Psoas muscle (tissue), 7 donors: ENCODE measurements at regions not wholly inside any gene's neighbourhood (a gene's known extent, or its start where the extent isn't known, plus 50 kb on each side); places are given as distances from the start of the nearest gene placed in this dataset.

ENCODE experiments used
- ATAC-seq, 4 donors: fragments of 200-7000 bp; cut with Tn5 transposase; one replicate each; pipeline ENCODE4 v1.9.1; 2020; ENCODE audit warnings: moderate library complexity in 3 of 4, mild to moderate bottlenecking in 2 of 4
- DNase-seq, 2 donors: peaks; one replicate each; pipeline ENCODE4 v3.0.0-alpha.2; 2020
- H3K27ac ChIP-seq: fragments of 200-600 bp; one replicate; pipeline ENCODE4 v1.8.0; 2022
- H3K27me3 ChIP-seq, 3 donors: fragments of 200-600 bp in 1 of 3; one replicate each; pipeline versions ENCODE4 v1.6.1 to v1.8.0; 2013 to 2022; ENCODE audit warnings: low read length in 2 of 3, mild to moderate bottlenecking in 2 of 3, moderate library complexity in 1 of 3; ENCODE audit not compliant: insufficient read depth in 3 of 3
- H3K36me3 ChIP-seq, 2 donors: fragments of 200-600 bp in 1 of 2; one replicate each; pipeline versions ENCODE4 v1.6.1 to v1.8.0; 2013 to 2022; ENCODE audit warnings: low read depth in 1 of 2, mild to moderate bottlenecking in 1 of 2, moderate library complexity in 1 of 2; ENCODE audit not compliant: insufficient read depth in 1 of 2
- H3K4me1 ChIP-seq: fragments of 200-600 bp; one replicate; pipeline ENCODE4 v1.8.0; 2022
- H3K4me3 ChIP-seq: fragments of 200-600 bp; one replicate; pipeline ENCODE4 v1.8.0; 2022; ENCODE audit warnings: mild to moderate bottlenecking
- H3K9me3 ChIP-seq: fragments of 200-600 bp; one replicate; pipeline ENCODE4 v1.8.0; 2022
- CTCF ChIP-seq: fragments of 200-600 bp; IDR thresholded peaks from one replicate; pipeline ENCODE4 v1.8.0; 2022; ENCODE audit warnings: antibody characterized with exemption
- WGBS, 3 donors: extraction: QIAGEN DNeasy Blood & Tissue Kit; methylation state at CpG; one replicate each; pipeline versions ENCODE4 v1.1.6 to v1.1.7; 2013; 5-methylcytosine and 5-hydroxymethylcytosine counted together
- intact Hi-C, 2 donors: fragments of 100-400 bp; cut with DNase I; formaldehyde crosslinking; loops; one replicate each; pipeline versions ENCODE4 v1.11.0 to v1.14.2; 2022
- donor health status: healthy with polysubstance abuse.
- donor health status: DM: no; HTN: no; CAD: no; lungs with moderate emphysema.
- donor health status: Bipolar disorder and iron deficiency.
- donor health status: healthy.
- donor health status: DM: yes; HTN: yes; CAD: no.
- donor health status: DM: no; HTN: no; CAD: no.
- donor health status: DM: yes; HTN: yes; CAD: no.

GRCh38 chr1:73359001-73359400 lies 839.0 kb downstream of the LRRIQ3 start:
- no peaks in the 10 kb centered on the region for H3K4me1 ChIP-seq
- no peaks in the 10 kb centered on the region for H3K9me3 ChIP-seq
- DNase-seq, result no peak
- 72 to 87% (median 72%) methylated on average over 3 of the region's 3 CpGs for WGBS, 3 donors
- intact Hi-C loops, result no loop called here
- ATAC-seq, result no peak
- no peak overlapping the region for H3K27ac ChIP-seq
- no peak for TF ChIP-seq CTCF
- no peaks in the 10 kb centered on the region for H3K36me3 ChIP-seq
- H3K27me3 ChIP-seq, result no peaks in the 10 kb centered on the region
- H3K4me3 ChIP-seq, result no peak overlapping the region

- Histone ChIP-seq H3K27me3 (no peaks in the 10 kb centered on the region), H3K4me3 (no peak overlapping the region), H3K27ac (no peak overlapping the region), H3K9me3 (no peaks in the 10 kb centered on the region), H3K36me3 (no peaks in the 10 kb centered on the region), H3K4me1 (no peaks in the 10 kb centered on the region)
- 38 to 67% (median 40%) methylated on average over 1 of the region's 1 CpG for WGBS, 3 donors
- DNase-seq (no peak), ATAC-seq (no peak)
- intact Hi-C loops, result no loop called here
- TF ChIP-seq CTCF, result no peak
Measured at GRCh38 chr1:73356485-73356884, 841.5 kb downstream of the LRRIQ3 start.

GRCh38 chr1:73343947-73344346 lies 854.0 kb downstream of the LRRIQ3 start:
- 78 to 90% (median 86%) methylated on average over 3 of the region's 3 CpGs for WGBS, 3 donors
- Histone ChIP-seq H3K4me3 (no peak overlapping the region), H3K27me3 (no peaks in the 10 kb centered on the region), H3K27ac (no peak overlapping the region), H3K36me3 (no peaks in the 10 kb centered on the region), H3K9me3 (no peaks in the 10 kb centered on the region), H3K4me1 (no peaks in the 10 kb centered on the region)
- DNase-seq (no peak), ATAC-seq (no peak)
- intact Hi-C loops, result no loop called here
- no peak for TF ChIP-seq CTCF

- intact Hi-C loops, result no loop called here
- no peak for TF ChIP-seq CTCF
- Histone ChIP-seq H3K4me3 (no peak overlapping the region), H3K27ac (no peak overlapping the region), H3K27me3 (no peaks in the 10 kb centered on the region), H3K36me3 (no peaks in the 10 kb centered on the region), H3K4me1 (no peaks in the 10 kb centered on the region), H3K9me3 (peaks cover 9% of the 10 kb centered on the region)
- WGBS, 3 donors, result 52 to 59% (median 52%) methylated on average over 1 of the region's 1 CpG
- DNase-seq (no peak), ATAC-seq (no peak)
Measured at GRCh38 chr1:73333847-73334503, 864.0 kb downstream of the LRRIQ3 start.

- H3K9me3 ChIP-seq, result peaks cover 9% of the 10 kb centered on the region
- no peak overlapping the region for H3K27ac ChIP-seq
- no peak overlapping the region for H3K4me3 ChIP-seq
- ATAC-seq, result no peak
- no peaks in the 10 kb centered on the region for H3K36me3 ChIP-seq
- no peaks in the 10 kb centered on the region for H3K4me1 ChIP-seq
- no peaks in the 10 kb centered on the region for H3K27me3 ChIP-seq
- TF ChIP-seq CTCF, result no peak
- WGBS, 3 donors, result 70 to 84% (median 76%) methylated on average over 1 of the region's 1 CpG
- intact Hi-C loops, result no loop called here
- DNase-seq, result no peak
Measured at GRCh38 chr1:73331726-73332125, 866.2 kb downstream of the LRRIQ3 start.
